ENCODE measurements at regions not wholly inside any gene's neighbourhood (a gene's known extent, or its start where the extent isn't known, plus 50 kb on each side); places are given as distances from the start of the nearest gene placed in this dataset.

DNA sequence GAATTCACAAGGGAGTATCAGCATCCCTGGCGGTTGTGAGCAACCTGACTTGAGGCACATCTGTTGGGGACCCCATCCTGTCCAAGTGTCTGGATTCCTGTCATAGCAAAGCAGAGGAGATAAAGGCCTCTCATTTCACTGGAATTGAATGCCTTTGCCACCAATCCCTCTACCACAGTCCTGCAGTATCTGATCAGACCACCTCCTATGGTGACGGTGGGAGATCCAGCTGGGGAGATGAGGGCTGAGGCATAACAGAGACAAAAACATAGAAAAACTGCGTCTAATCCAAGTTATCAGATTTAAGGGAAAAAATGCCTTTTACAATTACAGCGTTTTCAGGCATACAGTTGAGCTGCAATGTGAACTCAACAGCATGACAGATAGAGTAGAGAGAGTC, 160.7 kb upstream of the TRPC7 start:
- no peak for DNase-seq

DNA sequence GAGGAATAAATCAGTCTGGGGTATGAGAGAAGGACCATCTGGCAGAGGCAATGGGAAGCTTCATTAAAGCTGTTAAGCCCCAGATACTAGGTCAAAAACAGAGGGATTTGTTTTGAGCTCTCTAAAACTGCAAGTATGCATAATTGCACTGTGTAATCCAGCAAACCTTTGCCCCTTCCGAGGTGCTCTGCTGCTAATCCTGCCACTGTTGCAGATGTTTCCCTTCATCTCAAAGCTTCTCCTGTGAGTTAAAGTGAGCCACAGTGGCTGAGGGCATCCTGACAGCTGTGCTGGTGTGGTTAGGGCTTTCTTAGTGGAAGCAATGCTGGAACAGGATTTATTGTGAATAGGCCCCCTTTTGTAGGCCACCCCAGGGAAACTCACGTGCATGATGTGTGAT, 160.3 kb upstream of the TRPC7 start:
- DNase-seq, result no peak

DNA sequence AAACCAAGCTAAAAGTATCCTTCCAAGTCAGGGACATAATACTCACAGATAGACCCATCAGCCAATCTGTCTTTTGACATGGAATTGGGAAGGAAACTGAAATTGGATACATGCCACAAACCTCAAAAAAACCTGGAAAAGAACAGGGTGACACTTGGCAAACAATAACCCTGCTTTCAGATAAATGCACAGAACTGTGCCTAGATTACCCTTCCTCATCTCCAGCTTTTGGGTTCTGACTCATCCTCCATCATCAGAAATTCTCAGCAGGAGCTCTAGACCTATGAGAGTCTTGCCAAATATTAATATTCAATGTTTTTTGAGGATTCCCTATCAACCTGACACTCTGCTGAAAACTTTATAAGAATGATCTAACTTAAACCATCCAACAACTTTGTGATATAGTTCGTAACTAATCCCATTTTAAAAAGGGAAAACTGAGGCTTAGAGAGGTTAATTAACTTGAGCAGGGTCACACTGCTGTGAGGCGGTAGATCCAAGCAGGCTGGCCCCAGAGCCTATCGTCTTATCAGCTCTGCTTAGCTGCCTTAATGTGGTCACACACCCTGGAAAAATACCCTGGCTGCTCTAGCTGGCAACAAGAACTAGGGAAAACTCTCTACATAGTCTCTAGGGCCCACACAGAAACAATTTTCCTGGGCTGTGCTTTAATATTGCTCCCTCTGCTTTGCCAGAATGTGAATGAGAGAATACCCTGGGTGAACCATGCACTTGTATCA, 157.0 kb upstream of the TRPC7 start:
- no peak for DNase-seq

DNA sequence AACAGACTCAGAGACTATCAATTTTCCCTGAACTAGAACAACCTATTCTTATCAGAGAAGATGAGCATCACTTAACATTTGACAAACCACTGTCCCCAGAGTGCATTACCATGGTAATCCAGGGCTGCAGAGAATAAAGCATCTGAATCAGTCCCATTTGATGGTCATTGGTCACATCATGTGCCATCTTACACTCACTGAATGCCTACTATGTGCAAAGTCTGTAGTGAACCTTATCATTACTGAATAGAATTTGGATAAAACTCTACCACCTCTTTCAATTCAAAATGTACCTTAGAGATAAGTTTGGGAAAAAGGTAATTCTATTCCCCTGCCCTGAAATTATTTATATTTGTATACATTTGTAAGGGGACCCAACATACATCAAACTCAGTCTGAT, 156.4 kb upstream of the TRPC7 start:
- no peak for DNase-seq

DNA sequence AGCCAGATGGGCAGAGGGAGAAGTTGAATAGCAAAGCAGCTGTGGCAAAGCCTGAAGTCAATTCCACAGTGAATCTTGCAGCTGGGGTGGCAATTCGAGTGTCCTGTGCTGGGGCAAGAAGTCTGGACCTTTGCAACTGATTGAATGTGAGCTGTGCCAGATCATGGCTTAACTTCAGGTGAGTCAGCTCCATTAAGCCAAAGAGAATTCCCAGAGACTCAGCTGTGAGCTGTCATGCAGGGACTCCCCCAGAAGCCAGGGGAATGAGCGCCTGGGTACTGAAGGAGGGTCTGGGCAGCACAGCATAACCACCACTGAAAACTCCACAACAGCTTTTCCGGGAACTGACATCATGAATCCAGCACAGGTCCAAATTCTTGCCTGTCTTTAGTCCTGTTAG, 153.5 kb upstream of the TRPC7 start:
- no peak for DNase-seq

DNA sequence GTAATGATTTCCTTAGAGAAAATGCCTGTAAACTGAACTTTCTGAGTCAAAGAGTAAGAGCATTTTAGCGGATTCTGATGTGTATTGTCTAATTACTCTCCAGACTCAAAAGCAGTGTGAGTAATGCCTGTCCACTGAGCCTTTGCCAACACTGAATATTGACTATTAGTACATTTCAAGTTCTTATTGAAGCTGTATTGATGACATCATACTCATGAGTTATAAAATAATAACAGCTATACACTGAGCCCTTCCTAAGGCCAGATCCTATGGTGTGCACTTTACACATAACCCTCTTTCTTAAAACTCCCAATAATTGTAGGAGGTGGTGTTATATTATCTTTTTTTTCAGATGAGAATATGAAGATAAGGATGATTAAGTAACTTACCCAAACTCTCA, 152.8 kb upstream of the TRPC7 start:
- no peak for DNase-seq

DNA sequence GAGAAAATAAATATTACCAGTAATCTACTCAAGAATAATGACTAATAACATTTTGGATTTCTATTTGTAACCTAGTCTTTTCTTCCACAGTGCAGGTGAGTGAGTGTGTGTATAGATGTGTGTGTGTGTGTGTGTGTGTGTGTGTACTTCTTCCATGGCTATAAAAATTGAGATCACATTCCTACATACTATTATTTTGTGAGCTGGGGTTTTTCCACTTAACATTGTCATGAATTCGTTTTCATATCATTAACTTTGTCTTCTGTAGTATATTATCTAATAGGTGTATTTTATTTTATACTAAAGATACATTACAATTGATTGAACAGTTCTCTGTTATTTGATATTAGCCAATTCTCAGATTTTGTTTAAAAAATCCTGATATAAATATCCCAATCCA, 152.4 kb upstream of the TRPC7 start:
- DNase-seq, result no peak

DNA sequence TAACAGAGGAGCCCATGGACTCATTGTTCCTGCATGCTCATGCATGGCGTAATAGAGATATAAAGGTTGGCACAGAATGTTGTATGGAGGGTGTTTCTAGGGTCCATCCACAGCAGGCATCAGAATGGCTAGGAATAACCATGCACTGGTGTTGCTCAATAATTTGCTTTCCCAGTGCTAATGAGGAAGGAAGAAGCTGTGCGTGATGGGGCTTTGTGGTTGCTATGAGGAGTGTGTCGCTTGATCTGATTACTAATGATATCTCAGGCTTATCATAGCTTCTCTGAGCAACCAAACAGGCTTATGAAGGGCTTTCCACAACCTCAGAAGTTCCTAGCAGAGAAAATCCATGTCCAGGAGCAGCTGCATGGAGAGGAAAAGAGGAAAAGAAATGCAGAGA, 151.3 kb upstream of the TRPC7 start:
- DNase-seq, result no peak

DNA sequence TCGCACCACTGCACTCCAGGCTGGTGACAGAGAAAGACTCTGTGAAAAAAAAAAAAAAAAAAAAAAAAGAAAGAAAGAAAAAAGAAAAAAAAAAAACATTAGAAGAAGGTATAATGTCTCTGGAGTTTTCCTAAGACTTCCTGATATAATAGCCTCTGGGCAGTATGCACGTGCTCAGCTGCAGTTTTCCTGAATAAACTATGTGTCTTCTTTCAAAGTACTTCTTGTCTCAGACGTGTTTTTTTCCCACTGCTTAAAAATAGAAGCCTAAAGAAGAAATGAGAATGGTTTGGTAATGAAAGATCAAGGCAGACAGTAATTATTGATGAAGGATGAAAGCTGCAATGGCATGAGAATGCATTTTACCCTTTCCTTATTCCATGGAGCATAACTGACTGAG, 148.1 kb upstream of the TRPC7 start:
- no peak for DNase-seq

DNA sequence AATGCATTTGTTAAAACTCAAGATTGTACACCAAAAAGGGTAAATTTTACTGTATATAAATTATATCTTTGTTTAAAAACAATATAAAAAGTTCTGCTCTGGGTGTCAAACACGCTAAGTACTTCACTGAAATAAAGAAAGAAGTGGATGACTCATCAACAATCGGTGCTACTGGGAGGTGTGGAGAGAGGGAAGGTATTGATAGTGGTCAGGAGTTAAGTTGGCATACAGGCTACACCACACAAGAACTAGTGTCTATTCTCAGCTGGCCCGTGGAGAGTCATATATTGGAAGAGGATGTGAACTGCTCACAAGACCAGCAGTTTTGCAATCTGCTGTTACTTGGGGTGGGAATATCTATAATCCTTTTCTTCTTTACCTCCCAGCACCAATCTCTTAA, 145.7 kb upstream of the TRPC7 start:
- DNase-seq, result no peak

DNA sequence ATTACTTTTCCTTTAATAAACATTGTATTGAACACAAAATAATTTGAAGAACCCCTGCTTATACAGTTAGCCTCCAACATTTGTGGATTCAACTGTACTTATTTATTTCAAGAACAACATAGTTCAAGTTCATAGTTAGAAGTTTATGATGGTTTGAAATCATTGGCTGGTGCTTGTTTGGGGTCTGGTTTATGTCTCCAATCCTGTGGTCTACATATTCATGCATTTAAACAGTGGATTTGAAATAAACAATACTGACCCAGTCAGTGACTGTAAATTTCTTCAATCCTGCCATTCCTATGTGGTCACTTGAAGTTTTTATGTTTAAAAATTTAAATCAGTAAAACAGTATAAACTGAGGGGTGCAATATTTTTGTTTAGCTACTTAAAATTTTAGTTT, 145.1 kb upstream of the TRPC7 start:
- DNase-seq, result no peak

DNA sequence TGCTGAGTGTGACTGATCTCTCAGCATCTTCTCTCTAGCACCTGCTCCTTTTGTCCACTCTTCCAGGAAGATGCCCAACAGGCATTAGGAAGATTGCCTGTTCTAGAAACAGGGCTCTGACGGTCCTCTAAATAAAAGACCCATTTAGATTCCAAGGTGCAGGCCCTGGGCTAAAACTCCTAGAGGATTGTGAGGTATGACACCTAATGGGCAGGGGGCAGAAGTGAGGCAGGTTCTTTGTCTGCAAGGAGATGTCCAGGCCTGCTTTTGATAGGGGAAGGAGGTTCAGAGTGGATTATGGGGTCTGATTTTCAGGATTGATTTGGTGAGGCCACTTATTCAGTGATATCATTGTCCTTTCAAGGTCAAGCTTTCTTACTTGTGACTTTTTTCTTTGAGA, 140.8 kb upstream of the TRPC7 start:
- no peak for DNase-seq

DNA sequence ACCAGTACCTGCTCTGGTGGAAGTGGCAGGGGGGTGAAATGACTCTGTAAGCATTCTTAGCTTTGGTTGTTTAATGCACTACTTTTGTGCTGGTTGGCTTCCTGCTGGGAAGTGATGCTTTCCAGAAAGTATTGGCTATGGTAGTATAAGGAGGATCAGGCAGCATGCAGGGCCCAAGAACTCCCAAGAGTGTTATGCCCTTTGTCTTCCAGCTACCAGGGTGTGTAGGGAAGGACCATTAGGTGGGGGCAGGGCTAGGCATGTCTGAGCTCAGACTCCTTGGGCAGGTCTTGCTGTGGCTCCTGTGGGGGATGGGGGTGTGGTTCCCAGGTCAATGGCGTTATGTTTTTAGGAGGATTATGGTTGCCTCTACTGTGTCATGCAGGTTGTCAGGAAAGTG, 135.8 kb upstream of the TRPC7 start:
- no peak for DNase-seq

DNA sequence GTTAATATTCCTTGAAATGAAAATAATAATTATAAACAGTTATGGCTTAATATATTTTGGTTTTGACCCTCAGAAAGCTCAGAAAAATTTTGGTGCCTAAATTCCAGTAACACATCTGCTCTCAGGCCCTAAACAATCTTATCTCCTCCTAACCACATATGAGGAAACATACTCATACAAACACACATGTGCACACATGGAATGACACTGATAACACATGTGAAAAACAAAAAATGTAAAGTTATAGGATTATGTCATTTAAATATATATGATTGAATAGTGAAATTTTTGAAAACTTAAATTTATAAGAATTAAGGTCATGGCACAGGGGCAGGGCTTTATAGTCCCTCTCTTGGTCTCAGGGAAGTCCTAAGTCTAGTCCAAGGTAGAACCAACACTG, 127.2 kb upstream of the TRPC7 start:
- no peak for DNase-seq

DNA sequence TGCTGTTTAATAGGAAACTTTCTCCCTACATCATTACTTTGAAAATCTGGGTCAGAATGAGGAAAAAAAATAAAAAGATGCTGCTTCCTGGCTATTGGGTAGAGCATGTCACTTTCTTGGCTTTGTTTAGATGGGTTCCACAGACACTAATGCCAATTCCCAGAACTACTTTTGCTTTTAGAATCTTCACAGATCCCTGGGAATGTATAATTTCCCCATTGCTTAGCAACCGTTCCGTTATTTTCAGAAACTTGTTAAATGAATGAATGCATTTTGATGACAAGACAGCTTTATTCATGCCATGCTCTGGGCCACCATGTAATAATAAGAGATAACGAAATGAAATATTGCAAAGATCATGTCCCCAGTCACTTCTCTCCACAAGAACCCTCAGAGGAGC, 126.5 kb upstream of the TRPC7 start:
- DNase-seq, result no peak

DNA sequence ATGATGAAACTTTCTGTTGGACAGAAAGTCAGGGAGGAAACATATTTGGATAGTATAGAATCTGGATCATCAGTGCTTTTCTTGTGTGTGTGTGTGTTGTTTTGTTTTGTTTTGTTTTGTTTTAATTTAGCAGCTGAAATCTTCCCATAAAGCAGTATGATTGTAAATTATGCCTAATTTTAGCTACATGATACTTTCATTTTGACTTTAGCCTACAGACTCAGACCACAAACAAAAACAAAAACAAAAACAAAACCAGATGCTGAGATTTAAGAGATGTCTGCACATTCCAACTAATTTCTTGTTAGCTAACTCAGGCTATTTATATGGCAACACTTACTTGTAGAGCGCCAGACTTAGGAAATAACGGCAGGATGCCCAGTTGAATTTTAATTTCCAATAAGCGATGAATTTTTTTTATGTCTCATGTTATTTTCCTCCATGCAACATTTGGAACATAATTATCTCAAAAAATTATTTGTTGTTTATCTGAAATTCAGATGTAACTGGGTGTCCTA, 119.5 kb upstream of the TRPC7 start:
- DNase-seq, result no peak

DNA sequence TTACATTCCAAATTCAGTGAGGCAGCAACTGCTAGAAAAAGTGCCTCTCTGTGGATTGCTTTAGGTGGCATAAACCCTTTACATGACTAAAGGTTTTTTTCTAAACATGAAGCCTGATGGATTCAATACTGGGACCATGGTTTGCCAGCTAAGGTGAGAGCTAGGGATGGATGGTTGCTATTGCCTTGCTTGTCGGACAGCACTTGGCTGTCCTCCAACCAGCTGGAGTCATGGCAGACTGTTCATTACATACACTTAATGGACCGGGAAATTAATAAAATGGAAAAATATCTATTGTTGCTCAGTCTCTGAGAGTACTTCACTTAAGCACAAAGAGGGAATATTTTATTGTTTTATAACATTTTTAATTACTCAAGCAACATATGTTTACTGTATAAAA, 116.9 kb upstream of the TRPC7 start:
- DNase-seq, result no peak

DNA sequence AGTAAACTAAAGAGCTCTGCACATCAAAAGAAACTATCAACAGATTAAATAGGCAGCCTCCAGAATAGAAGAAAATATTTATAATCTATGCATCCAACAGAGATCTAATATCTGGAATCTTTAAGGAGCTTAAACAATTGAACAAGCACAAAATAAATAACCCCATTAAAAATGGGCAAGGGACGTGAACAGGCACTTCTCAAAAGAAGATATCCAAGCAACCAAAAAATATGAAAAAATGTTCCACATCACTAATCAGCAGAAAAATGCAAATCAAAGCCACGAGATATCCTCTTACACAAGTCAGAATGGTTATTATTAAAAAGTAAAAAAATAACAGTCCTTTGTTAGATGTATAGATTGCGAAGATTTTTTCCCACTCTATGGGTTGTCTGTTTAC, 109.1 kb upstream of the TRPC7 start:
- no peak for DNase-seq

DNA sequence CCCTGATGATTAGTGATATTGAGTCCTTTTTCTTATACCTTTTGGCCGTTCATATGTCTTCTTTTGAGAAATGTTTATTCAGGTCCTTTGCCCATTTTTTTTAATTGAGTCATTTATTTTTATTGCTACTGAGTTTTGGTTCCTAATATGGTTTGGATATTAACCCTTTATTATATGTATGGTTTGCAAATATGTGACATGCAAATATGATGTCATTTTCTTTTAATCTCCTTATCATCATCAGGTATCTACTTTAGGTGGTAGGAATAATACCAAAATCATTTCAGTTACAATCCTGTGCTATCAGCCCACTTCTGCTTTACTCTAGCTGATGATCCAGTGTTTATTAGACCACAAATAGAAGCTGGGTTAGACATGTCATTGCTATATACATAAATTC, 102.3 kb upstream of the TRPC7 start:
- DNase-seq, result no peak

DNA sequence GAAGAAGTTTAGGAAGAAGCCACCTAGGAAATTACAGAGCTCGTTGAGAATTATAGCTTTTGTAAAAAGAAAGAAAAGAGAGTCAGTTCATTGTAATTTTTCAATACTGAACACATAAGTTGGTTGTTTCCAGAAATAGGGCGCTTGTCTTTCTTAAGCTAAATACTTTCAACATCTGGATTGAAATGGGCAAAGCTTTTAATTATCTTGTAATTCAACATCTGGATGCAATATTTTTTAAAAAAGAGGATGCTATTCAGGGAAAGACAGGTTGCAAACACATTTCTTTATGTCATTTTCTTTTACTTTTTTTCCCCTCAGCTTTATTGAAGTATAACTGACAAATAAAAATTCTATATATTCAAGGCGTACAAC, 100.7 kb upstream of the TRPC7 start:
- no peak for DNase-seq

DNA sequence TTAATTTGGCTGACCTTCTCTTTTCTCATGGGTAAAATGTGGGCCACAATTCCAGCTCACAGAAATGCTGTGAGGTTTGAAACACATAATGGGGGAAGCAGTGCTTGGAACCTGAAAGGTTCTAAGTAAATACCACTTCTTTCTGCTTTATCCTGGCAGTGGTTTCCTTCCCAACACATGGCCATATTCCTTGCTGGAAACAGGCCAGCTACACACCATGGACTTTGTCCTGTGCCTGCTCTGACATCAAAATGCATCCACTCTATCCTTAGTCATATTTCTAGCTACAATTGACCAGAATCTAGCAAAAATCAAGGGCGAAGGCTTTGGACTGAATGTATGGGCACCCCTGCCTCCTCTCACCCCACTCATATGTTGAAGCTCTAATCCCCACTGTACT, 93.1 kb upstream of the TRPC7 start:
- DNase-seq, result no peak

DNA sequence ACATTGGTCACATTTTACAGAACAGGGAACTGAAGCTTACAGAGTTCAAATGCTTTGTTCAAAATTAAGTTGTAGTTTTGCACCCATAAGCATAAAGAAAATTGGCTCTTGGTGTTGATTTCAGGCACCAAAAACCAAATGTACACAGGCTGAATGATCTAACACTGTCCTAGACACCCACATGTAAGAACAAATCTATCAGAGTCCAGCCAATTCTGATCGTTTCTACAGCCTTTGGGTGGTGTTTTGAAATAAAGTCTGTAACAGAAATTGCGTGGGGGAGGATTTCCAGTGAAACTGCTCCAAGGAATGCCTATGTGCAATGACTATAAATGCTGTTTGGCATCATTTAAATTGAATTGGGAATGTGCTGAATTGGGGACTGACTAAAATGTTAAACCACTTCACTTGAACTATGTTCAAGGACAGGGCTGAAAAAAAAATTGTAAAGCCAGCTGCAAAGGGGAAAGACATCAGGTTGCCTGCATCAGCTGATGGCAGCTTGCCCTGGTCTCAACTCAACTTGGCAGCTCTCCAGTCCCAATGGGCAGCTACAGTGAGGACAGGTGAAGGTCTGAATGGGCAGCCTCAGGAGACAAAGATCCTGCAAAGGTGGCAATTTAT, 92.2 kb upstream of the TRPC7 start:
- peak; percentile 76 for DNase-seq

DNA sequence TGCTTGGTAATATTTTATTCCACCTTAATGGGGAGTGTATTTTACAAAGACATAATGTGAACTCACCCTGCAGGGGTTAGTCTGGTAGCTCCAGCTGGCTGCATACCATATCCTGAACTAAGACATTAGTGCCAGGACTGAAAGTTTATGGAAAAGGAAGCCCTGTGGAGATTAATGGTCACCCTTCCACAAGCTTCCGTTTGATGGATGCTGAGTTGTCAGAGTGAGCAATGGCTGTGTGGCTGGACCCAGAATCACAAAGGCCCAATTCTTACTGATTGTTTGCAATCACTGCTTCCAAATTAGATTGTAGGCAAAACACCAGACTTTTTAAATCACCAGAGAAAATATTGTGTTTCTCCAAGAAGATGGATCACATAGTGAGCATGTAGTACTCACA, 90.1 kb upstream of the TRPC7 start:
- DNase-seq, result no peak

DNA sequence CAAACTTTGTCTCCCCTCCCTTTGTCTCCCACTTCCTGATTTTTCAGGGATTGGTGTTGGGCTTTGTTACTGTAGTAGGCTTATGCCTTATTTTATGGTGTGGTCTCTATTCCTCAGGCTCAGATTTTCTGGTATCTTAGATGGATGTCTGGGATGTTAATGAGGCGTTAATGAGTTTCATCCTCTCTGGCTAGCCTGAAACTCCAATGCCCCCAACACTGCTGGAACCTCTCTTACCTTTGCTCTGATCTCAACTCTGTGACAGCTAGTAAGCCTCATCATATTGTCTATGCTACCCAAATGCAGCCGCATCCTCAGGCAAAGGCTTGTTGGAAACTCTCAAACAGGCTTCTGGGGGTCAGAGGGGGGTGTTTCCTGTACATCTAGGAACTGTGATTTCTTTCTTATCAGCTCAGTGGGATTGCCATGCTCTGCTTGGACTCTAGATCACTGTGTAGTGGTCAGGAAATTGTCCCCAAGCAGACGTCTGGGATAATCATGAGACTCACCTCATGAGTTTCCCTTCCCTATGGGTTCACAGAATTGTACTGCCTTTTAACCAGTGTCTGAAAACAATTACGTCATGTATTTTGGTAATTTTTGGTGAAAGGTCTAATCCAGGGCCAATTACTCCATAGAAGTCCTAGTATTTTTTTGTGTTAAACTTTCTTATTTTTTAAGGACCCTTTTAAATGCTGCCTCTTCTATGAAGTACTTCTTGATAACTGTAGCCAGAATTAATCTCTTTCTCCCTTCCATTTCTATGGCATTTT, 88.8 kb upstream of the TRPC7 start:
- no peak for DNase-seq
